ENCODE measurements at regions not wholly inside any gene's neighbourhood (a gene's known extent, or its start where the extent isn't known, plus 50 kb on each side); places are given as distances from the start of the nearest gene placed in this dataset.

DNA sequence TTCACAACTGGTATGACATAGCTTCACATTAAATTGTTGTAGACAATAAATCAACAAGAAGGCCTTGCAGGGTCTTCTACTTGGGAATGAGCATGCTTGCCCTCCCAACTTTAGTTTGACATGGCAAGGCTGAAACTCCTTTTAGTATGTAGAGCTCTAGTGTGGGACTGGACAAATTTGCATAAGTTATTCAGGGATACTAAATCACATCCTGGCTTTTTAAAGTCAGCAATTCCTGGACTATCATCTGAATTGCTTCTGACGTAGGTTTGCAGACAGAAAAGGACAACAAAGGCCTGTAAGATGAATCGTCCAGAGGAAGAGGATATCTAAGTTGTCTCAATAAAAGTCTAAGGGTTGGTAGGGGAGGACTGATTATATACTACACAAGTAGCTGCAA is 123.0 kb upstream of the MAGEB16 start:
- H3K4me3 ChIP-seq (ENCODE audit: low read depth, low read length), result no peak overlapping the region
- no peak for TF ChIP-seq CTCF (IDR thresholded peaks at IDR 0.05; ENCODE audit: borderline replicate concordance, insufficient read depth, low read depth, low read length)

- H3K4me3 ChIP-seq (ENCODE audit: low read depth, low read length), result no peak overlapping the region
- no peak for TF ChIP-seq CTCF (IDR thresholded peaks at IDR 0.05; ENCODE audit: borderline replicate concordance, insufficient read depth, low read depth, low read length)
Observed at GRCh38 chrX:35680940-35681346, 117.2 kb upstream of the MAGEB16 start.

GRCh38 chrX:35682476-35682875 is 115.7 kb upstream of the MAGEB16 start:
- no peak for TF ChIP-seq CTCF (IDR thresholded peaks at IDR 0.05; ENCODE audit: borderline replicate concordance, insufficient read depth, low read depth, low read length)

GRCh38 chrX:35696760-35697234 is 101.3 kb upstream of the MAGEB16 start:
- no peak for TF ChIP-seq CTCF (IDR thresholded peaks at IDR 0.05; ENCODE audit: borderline replicate concordance, insufficient read depth, low read depth, low read length)

More at GRCh38 chrX:35682476-35682875, 115.7 kb upstream of the MAGEB16 start:
- H3K4me3 ChIP-seq (ENCODE audit: low read depth, low read length), result no peak overlapping the region

GRCh38 chrX:35699642-35700041 is 98.5 kb upstream of the MAGEB16 start:
- H3K4me3 ChIP-seq (ENCODE audit: low read depth, low read length), result no peak overlapping the region
- TF ChIP-seq CTCF (IDR thresholded peaks at IDR 0.05; ENCODE audit: borderline replicate concordance, insufficient read depth, low read depth, low read length), result no peak

More at GRCh38 chrX:35696760-35697234, 101.3 kb upstream of the MAGEB16 start:
- no peak overlapping the region for H3K4me3 ChIP-seq (ENCODE audit: low read depth, low read length)

- no peak overlapping the region for H3K4me3 ChIP-seq (ENCODE audit: low read depth, low read length)
- no peak for TF ChIP-seq CTCF (IDR thresholded peaks at IDR 0.05; ENCODE audit: borderline replicate concordance, insufficient read depth, low read depth, low read length)
Observed at GRCh38 chrX:35700121-35700520, 98.0 kb upstream of the MAGEB16 start.

DNA sequence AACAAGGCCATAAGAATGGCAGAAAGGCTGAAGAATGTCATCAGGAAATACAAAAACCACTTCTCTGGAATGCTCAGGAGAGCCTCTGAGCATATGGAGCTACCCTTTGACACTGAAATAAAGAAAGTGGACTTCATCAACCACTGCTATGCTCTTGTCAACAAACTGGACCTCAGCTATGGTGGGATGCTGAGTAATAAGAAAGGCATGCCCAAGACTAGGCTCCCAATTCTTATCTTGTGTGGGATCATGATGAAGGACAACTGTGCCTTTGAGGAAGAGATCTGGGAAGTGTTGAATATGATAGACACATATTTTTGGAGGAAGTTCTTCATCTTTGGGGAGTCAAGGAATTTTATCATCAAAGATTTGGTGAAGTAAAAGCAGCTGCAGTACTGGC is 86.9 kb upstream of the MAGEB16 start:
- TF ChIP-seq CTCF (IDR thresholded peaks at IDR 0.05; ENCODE audit: borderline replicate concordance, insufficient read depth, low read depth, low read length), result no peak
- H3K4me3 ChIP-seq (ENCODE audit: low read depth, low read length), result no peak overlapping the region
